ENCODE measurements at regions not wholly inside any gene's neighbourhood (a gene's known extent, or its start where the extent isn't known, plus 50 kb on each side); places are given as distances from the start of the nearest gene placed in this dataset.

GRCh38 chr13:109669956-109670355 is 116.4 kb downstream of the IRS2 start:
- TF ChIP-seq CTCF (IDR thresholded peaks at IDR 0.05) (no peak), POLR2A (IDR thresholded peaks at IDR 0.05) (no peak)
